MM.1S (cell line): ENCODE measurements at regions not wholly inside any gene's neighbourhood (a gene's known extent, or its start where the extent isn't known, plus 50 kb on each side); places are given as distances from the start of the nearest gene placed in this dataset.

ENCODE experiments used
- EZH2 ChIP-seq: fragments of 300-600 bp; sonication (generic); optimal IDR thresholded peaks from 2 replicates; pipeline ENCODE3; 2017; ENCODE audit warnings: low read depth, mild to moderate bottlenecking, antibody characterized with exemption, low read length, mixed read lengths
- TF ChIP-seq, protein P1 (sequence below): fragments of 300-600 bp; sonication (generic); IDR thresholded peaks from 2 replicates; pipeline ENCODE4 v1.5.1; 2016; ENCODE audit warnings: antibody characterized with exemption, low read length, mixed read lengths

DNA sequence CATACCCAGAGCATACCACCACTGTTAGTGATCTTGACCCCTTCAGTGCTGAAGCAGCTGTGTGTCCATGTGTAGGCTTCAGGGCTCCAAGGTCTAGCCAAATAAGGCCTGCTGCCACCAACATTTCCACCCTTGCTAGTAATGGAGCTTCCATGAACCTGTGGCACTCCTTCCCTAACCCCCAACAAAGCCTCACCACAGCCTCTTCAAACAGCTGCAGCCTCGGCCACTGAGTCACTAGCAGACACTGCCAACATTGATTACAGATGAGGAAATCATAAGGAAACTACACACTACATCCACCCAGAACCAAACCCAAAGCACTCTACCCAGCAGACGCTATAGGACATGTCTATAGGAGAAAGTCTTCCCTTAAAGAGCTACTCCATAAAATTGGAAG lies 610.7 kb downstream of the KCNJ2 start:
- TF ChIP-seq, protein P1, sequence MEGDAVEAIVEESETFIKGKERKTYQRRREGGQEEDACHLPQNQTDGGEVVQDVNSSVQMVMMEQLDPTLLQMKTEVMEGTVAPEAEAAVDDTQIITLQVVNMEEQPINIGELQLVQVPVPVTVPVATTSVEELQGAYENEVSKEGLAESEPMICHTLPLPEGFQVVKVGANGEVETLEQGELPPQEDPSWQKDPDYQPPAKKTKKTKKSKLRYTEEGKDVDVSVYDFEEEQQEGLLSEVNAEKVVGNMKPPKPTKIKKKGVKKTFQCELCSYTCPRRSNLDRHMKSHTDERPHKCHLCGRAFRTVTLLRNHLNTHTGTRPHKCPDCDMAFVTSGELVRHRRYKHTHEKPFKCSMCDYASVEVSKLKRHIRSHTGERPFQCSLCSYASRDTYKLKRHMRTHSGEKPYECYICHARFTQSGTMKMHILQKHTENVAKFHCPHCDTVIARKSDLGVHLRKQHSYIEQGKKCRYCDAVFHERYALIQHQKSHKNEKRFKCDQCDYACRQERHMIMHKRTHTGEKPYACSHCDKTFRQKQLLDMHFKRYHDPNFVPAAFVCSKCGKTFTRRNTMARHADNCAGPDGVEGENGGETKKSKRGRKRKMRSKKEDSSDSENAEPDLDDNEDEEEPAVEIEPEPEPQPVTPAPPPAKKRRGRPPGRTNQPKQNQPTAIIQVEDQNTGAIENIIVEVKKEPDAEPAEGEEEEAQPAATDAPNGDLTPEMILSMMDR: no peak
- no peak for TF ChIP-seq EZH2
